ENCODE measurements at regions not wholly inside any gene's neighbourhood (a gene's known extent, or its start where the extent isn't known, plus 50 kb on each side); places are given as distances from the start of the nearest gene placed in this dataset.

GRCh38 chr5:172568308-172568910, 72.7 kb upstream of the NEURL1B start:
- TF ChIP-seq CTCF (IDR thresholded peaks at IDR 0.05; ENCODE audit: insufficient read depth, low read length, severe bottlenecking): no peak
- FAIRE-seq (no peak), DNase-seq (ENCODE audit: low read depth) (no peak)
- H3K4me3 ChIP-seq (ENCODE audit: low read depth, low read length): no peak overlapping the region
- peaks cover 27% of the 10 kb centered on the region for H3K27me3 ChIP-seq (ENCODE audit: control insufficient read depth, insufficient read depth, low read length)
- no peaks in the 10 kb centered on the region for H3K36me3 ChIP-seq (ENCODE audit: control insufficient read depth, insufficient read depth, low read length)

- FAIRE-seq: no peak
- DNase-seq (ENCODE audit: low read depth): no peak
- TF ChIP-seq CTCF (IDR thresholded peaks at IDR 0.05; ENCODE audit: insufficient read depth, low read length, severe bottlenecking): no peak
- H3K4me3 ChIP-seq (ENCODE audit: low read depth, low read length): no peak overlapping the region
- H3K36me3 ChIP-seq (ENCODE audit: control insufficient read depth, insufficient read depth, low read length): no peaks in the 10 kb centered on the region
- peaks cover 31% of the 10 kb centered on the region for H3K27me3 ChIP-seq (ENCODE audit: control insufficient read depth, insufficient read depth, low read length)
Observed at GRCh38 chr5:172567843-172568242, 73.2 kb upstream of the NEURL1B start.

GRCh38 chr5:172567294-172567693, 73.8 kb upstream of the NEURL1B start:
- peaks cover 29% of the 10 kb centered on the region for H3K27me3 ChIP-seq (ENCODE audit: control insufficient read depth, insufficient read depth, low read length)
- H3K4me3 ChIP-seq (ENCODE audit: low read depth, low read length): no peak overlapping the region
- H3K36me3 ChIP-seq (ENCODE audit: control insufficient read depth, insufficient read depth, low read length): no peaks in the 10 kb centered on the region
- DNase-seq (ENCODE audit: low read depth) (no peak), FAIRE-seq (no peak)
- no peak for TF ChIP-seq CTCF (IDR thresholded peaks at IDR 0.05; ENCODE audit: insufficient read depth, low read length, severe bottlenecking)

GRCh38 chr5:172565931-172566665, 75.0 kb upstream of the NEURL1B start:
- peaks cover 26% of the 10 kb centered on the region for H3K27me3 ChIP-seq (ENCODE audit: control insufficient read depth, insufficient read depth, low read length)
- FAIRE-seq (no peak), DNase-seq (ENCODE audit: low read depth) (no peak)
- H3K36me3 ChIP-seq (ENCODE audit: control insufficient read depth, insufficient read depth, low read length): no peaks in the 10 kb centered on the region
- no peak for TF ChIP-seq CTCF (IDR thresholded peaks at IDR 0.05; ENCODE audit: insufficient read depth, low read length, severe bottlenecking)
- no peak overlapping the region for H3K4me3 ChIP-seq (ENCODE audit: low read depth, low read length)

- no peak overlapping the region for H3K4me3 ChIP-seq (ENCODE audit: low read depth, low read length)
- FAIRE-seq (no peak), DNase-seq (ENCODE audit: low read depth) (no peak)
- H3K27me3 ChIP-seq (ENCODE audit: control insufficient read depth, insufficient read depth, low read length): peaks cover 26% of the 10 kb centered on the region
- no peaks in the 10 kb centered on the region for H3K36me3 ChIP-seq (ENCODE audit: control insufficient read depth, insufficient read depth, low read length)
- TF ChIP-seq CTCF (IDR thresholded peaks at IDR 0.05; ENCODE audit: insufficient read depth, low read length, severe bottlenecking): no peak
Observed at GRCh38 chr5:172565455-172565854, 75.6 kb upstream of the NEURL1B start.

Measured in bronchial epithelial cell (primary cell).